Activated naive CD4-positive, alpha-beta T cell treated with anti-CD3 and anti-CD28 coated beads, Interleukin-2, amount 10 ng/mL, durations not matched to agents 7 days and 5 days (primary cell): ENCODE measurements at regions not wholly inside any gene's neighbourhood (a gene's known extent, or its start where the extent isn't known, plus 50 kb on each side); places are given as distances from the start of the nearest gene placed in this dataset.
"Not testable (repeated sequence)": the region's sequence is repeated elsewhere in the genome, so short reads cannot be mapped to it uniquely, and the experiment has no call there.

ENCODE experiments used
- CTCF ChIA-PET: fragments of 350-600 bp; sonication (Branson Sonifier 250); formaldehyde crosslinking; loops from one replicate; lab custom pipeline; 2021; ENCODE audit warnings: antibody characterized with exemption; lab: Charles Lee
- DNase-seq: peaks from one replicate; pipeline ENCODE4 v3.0.0-alpha.2; 2020
- H3K27ac Mint-ChIP-seq: one replicate; pipeline ENCODE4 v1.8.0; 2021; ENCODE audit warnings: mild to moderate bottlenecking, moderate library complexity, mixed read lengths
- H3K27me3 Mint-ChIP-seq: one replicate; pipeline ENCODE4 v1.8.0; 2021; ENCODE audit warnings: mild to moderate bottlenecking, mixed read lengths
- H3K36me3 Mint-ChIP-seq: one replicate; pipeline ENCODE4 v1.8.0; 2021; ENCODE audit warnings: mixed read lengths
- H3K4me1 Mint-ChIP-seq: one replicate; pipeline ENCODE4 v1.8.0; 2021; ENCODE audit warnings: mixed read lengths
- H3K4me3 Mint-ChIP-seq: one replicate; pipeline ENCODE4 v1.8.0; 2021; ENCODE audit warnings: mild to moderate bottlenecking, moderate library complexity, mixed read lengths
- H3K9me3 Mint-ChIP-seq: one replicate; pipeline ENCODE4 v1.8.0; 2021; ENCODE audit warnings: mixed read lengths

DNA sequence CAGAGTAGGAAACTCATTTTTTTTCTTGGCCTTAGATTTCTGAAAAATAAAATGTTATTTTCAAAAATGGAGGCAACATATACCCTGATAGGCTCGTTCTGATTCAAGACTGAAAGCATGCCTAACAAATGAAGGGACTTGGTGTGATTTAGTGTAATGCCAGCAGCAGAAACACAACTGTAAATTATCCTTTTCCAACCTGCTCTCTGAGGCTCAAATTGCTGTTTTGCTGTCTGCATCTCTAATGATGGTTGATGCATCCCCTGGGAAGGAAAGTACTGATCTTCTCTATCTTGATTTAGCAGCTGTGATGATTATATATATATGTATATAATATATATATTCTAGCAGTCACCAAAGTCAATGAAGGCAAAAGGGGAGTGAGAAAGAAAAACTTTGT is 537.2 kb upstream of the API5 start:
- Mint-ChIP-seq H3K27me3 (no peaks in the 10 kb centered on the region), H3K4me1 (no peaks in the 10 kb centered on the region), H3K4me3 (no peak overlapping the region), H3K36me3 (no peaks in the 10 kb centered on the region), H3K27ac (no peak overlapping the region), H3K9me3 (no peaks in the 10 kb centered on the region)
- CTCF ChIA-PET: no interaction called here
- DNase-seq: no peak

DNA sequence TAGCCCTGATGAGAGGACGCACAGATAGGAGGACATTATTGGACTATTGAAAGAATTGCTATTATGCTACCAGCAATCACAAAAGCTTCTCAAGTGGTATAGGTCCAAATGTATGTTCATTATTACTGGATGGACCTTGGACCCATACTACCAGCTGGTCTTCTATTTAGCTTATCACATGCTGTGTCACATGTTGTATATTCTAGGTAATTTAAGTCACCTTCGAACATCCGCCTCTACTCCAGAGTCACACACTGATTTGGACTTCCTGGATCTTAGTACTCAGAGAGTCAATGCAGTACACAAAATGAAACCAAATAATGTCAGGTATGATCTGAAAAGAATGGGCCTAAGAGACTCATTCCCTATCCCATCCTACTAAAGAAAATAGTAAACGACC is 534.0 kb upstream of the API5 start:
- Mint-ChIP-seq H3K4me1 (no peaks in the 10 kb centered on the region), H3K27me3 (no peaks in the 10 kb centered on the region), H3K27ac (no peak overlapping the region), H3K36me3 (no peaks in the 10 kb centered on the region), H3K9me3 (no peaks in the 10 kb centered on the region), H3K4me3 (no peak overlapping the region)
- CTCF ChIA-PET: no interaction called here
- DNase-seq: no peak

DNA sequence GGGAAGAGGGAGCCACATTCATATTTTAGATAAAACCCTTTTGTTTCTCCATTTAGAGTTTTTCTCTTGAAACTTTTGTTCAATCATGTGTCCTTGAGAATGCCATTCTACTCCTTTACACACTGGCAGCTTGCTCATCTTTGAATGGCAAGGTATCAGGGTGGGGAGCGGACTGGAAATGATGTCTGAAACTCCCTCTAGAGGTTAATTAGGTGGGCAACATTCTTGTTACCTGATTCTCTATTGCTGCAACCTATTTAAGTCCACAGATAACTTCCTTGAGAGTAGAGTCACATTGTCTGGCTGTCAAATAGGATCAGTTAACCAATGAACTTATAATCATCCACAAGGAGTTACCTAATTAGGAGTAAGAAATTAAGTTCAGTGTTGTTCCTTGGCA is 533.6 kb upstream of the API5 start:
- Mint-ChIP-seq H3K36me3 (no peaks in the 10 kb centered on the region), H3K4me3 (no peak overlapping the region), H3K9me3 (no peaks in the 10 kb centered on the region), H3K27me3 (no peaks in the 10 kb centered on the region), H3K27ac (no peak overlapping the region), H3K4me1 (no peaks in the 10 kb centered on the region)
- DNase-seq: no peak
- CTCF ChIA-PET: no interaction called here

DNA sequence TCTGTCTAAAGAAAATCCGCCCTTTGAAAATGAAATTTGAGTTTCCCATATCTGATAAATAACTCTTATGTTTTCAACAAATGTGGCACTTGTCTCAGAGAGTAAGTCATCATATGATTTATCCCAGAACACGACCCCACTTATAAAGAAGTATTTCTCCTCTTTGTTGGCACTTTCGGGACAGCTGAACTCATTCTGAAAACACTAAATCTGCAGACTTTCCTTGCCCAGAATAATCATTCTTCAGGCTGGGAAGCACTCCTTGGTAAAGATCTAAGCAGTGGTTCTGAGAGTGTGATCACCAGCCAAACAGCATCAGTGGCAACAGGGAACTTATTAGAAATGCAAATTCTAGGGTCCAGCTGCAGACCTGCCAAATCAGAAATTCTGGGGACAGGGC is 532.2 kb upstream of the API5 start:
- Mint-ChIP-seq H3K27me3 (no peaks in the 10 kb centered on the region), H3K4me3 (no peak overlapping the region), H3K9me3 (no peaks in the 10 kb centered on the region), H3K27ac (no peak overlapping the region), H3K4me1 (no peaks in the 10 kb centered on the region), H3K36me3 (no peaks in the 10 kb centered on the region)
- no peak for DNase-seq
- CTCF ChIA-PET: no interaction called here

DNA sequence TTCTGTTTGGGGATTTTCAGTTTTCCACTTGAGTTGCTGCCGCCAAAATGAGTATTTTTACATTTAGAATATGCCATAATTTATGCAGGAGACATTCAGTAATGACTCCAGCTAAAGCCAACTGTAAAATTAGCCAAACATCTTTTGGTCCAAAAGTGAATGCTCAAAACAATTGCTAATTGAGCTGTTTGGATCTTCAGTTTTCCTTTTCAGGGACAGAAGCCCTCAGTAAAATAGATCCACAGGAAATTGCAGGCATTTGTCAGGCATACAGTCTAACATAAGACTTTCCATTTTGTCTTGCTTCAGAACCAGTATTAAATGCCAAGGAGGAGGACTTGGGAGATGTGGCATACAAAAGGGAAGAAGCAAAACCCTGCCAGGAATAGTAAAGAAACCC is 524.8 kb upstream of the API5 start:
- Mint-ChIP-seq H3K36me3 (no peaks in the 10 kb centered on the region), H3K27me3 (no peaks in the 10 kb centered on the region), H3K9me3 (peaks cover 5% of the 10 kb centered on the region), H3K4me1 (no peaks in the 10 kb centered on the region), H3K4me3 (no peak overlapping the region), H3K27ac (no peak overlapping the region)
- DNase-seq: no peak
- CTCF ChIA-PET: no interaction called here

DNA sequence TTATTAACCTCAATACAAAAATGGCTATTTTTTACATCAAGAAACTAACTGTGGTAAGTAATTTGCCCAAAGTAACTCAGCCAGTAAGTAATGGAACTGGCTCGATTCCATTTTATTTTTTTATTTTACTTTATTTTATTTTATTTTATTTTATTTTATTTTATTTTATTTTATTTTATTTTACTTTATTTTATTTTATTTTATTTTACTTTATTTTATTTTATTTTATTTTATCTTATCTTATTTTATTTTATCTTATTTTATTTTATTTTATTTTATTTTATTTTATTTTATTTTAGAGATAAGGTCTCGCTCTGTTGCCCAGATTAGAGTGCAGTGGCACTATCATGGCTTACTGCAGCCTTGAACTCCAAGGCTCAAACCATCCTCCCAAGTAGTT is 516.3 kb upstream of the API5 start:
- H3K4me3 Mint-ChIP-seq, CTCF ChIA-PET, H3K27ac Mint-ChIP-seq, H3K9me3 Mint-ChIP-seq, H3K4me1 Mint-ChIP-seq, H3K27me3 Mint-ChIP-seq, DNase-seq, H3K36me3 Mint-ChIP-seq: not testable (repeated sequence)

DNA sequence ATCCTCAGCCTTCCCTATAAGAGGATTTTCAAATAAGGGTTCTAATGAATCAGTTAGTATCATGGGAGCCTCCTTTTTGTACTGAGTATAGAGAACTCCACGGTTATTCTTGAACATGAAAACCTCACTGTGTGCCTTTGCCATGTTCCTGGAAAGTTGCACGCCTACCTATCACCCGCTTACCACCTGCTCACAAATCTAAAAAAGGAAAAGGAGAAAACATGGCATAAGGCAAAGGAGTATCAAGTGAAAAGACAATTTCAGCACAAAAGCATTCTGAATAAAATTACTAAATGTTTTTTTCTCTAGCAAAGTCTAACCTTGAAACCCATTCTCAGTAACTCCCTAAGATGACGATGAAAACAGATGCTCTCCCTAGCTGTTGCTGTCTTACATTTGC is 511.8 kb upstream of the API5 start:
- Mint-ChIP-seq H3K9me3 (no peaks in the 10 kb centered on the region), H3K4me3 (no peak overlapping the region), H3K27me3 (no peaks in the 10 kb centered on the region), H3K36me3 (no peaks in the 10 kb centered on the region), H3K4me1 (no peaks in the 10 kb centered on the region), H3K27ac (no peak overlapping the region)
- DNase-seq: no peak
- CTCF ChIA-PET: no interaction called here

DNA sequence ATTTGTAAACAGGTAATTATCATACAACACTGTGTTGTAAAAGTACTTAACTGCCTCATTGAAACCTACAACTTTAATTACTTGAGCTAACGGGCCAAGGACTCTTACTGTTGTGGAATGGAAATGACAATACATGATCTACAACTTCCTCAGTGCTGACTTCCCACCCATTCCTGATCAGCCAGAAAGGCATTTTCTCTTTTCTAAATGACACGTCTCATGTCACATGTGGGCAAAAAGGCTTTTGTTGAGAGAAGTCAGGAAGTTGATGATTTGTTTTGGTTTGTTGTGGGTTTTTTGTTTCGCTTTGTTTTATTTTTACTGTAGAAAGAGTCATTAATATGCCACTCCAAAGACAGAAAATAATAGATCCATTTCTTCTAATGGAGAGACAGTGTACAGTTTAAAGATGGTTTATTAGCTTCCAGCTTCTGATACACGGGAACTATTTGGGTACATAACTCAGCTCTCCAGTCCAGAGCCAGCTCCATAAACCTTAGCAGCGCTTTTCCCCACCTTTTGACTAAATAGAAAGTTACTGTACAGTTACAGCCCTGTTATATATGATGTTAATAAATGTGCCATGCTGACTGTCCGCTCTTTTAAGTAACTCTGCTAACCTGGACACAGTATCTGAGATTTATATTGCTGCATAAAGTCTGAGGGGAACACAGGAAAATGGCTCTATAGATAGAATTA is 509.4 kb upstream of the API5 start:
- H3K4me1 Mint-ChIP-seq: no peaks in the 10 kb centered on the region
- no peaks in the 10 kb centered on the region for H3K27me3 Mint-ChIP-seq
- H3K27ac Mint-ChIP-seq: no peak overlapping the region
- no peaks in the 10 kb centered on the region for H3K36me3 Mint-ChIP-seq
- no peak for DNase-seq
- H3K4me3 Mint-ChIP-seq: no peak overlapping the region
- CTCF ChIA-PET: no interaction called here
- H3K9me3 Mint-ChIP-seq: peaks cover 1% of the 10 kb centered on the region

DNA sequence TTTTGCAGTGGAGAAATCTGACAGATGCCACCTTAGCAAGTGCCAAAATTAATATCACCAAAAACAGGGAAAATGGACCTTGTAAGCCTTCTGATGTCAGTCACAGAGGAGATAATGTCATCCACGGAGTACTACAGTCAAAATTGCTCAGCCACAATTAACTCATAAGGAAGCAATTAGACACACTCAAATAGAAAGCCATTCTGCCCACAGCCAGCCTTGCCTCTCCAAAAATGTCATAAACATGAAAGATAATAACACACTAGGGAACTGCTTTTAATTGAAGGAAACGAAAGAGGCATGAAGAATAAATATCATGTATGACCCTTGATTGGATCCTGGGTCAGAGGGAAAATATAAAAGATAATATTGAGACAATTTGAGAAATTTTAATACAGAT is 505.6 kb upstream of the API5 start:
- H3K4me1 Mint-ChIP-seq: no peaks in the 10 kb centered on the region
- no peak overlapping the region for H3K27ac Mint-ChIP-seq
- H3K4me3 Mint-ChIP-seq: no peak overlapping the region
- H3K9me3 Mint-ChIP-seq: peaks cover 1% of the 10 kb centered on the region
- no peaks in the 10 kb centered on the region for H3K36me3 Mint-ChIP-seq
- CTCF ChIA-PET: no interaction called here
- no peak for DNase-seq
- H3K27me3 Mint-ChIP-seq: no peaks in the 10 kb centered on the region

DNA sequence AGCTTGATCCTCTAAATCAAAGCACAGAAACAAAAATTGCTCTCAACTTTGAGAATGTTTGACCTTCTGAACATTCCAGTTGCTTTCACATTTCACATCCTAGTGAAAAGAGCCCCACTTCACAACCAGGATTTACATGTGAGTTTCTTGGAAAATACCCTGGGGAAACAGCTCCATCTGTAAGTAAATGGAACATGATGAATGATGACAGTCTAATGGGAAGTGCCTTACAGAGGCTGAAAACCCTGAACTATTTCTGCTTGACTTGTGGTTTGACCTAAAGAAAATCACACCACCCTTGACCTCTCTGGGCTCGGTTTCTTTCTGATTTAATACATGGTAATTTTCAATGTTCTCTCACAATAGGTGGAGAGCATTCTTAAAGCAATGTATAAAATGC is 499.4 kb upstream of the API5 start:
- Mint-ChIP-seq H3K4me3 (no peak overlapping the region), H3K4me1 (no peaks in the 10 kb centered on the region), H3K36me3 (no peaks in the 10 kb centered on the region), H3K27ac (no peak overlapping the region), H3K9me3 (no peaks in the 10 kb centered on the region), H3K27me3 (no peaks in the 10 kb centered on the region)
- CTCF ChIA-PET: no interaction called here
- no peak for DNase-seq

DNA sequence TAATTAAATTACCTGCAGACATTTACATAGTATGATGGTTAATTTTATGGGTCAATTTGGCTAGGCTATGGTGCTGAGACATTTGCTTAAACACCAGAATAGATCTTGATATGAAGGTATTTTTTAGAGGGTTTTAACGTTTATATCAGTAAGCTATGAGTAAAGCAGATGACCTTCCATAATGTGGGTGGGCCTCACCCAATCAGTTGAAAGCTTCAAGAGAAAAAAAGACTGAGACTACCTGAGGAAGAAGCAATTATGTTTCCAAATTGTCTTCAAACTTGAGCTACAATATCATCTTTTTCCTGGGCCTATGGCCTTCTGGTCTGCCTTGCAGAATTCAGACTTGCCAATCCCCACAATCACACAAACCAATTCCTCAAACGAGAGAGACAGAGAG is 498.8 kb upstream of the API5 start:
- no peaks in the 10 kb centered on the region for H3K36me3 Mint-ChIP-seq

DNA sequence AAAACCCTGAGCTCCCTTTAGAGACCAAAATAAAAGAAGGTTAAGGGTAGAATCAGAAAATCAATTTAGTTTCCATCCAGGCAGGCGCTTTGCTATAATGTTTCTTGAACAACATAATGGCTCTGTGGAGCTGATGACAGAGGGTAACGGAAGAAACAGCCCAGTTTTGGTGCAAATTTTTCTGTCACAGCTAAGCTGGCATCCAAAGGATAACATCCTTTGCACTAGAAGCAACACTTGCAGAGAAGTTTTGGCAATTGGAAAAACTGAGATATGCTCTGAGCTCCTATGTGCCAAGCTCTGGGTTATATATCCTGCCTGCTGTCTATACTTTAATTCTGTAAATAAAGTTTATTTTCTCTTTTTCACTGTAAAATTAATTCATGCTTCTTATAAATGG is 495.3 kb upstream of the API5 start:
- Mint-ChIP-seq H3K27me3 (no peaks in the 10 kb centered on the region), H3K36me3 (no peaks in the 10 kb centered on the region), H3K4me3 (no peak overlapping the region), H3K4me1 (no peaks in the 10 kb centered on the region), H3K9me3 (no peaks in the 10 kb centered on the region), H3K27ac (no peak overlapping the region)
- DNase-seq: no peak
- CTCF ChIA-PET: no interaction called here

More for the DNA sequence above, 498.8 kb upstream of the API5 start:
- CTCF ChIA-PET: no interaction called here
- Mint-ChIP-seq H3K4me1 (no peaks in the 10 kb centered on the region), H3K9me3 (no peaks in the 10 kb centered on the region), H3K27ac (no peak overlapping the region), H3K27me3 (no peaks in the 10 kb centered on the region), H3K4me3 (no peak overlapping the region)
- no peak for DNase-seq

DNA sequence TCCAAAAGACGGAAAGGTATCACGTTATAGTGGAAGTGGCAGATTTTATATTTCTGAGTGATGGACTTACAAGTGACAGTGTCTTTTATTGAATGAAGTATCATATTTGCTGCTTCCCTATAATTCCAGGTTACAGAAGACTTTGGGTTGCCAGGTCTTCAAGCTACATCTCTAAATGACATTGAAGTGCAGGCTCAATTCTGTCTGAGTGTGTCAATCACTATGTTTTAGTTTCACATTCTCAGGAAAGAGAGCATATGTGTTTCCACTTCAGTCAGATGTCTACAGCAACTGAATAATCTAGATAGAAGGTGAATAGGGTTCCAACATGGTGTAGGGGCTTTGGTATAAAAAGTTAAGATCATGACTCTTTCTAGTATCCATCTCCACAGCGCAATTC is 492.7 kb upstream of the API5 start:
- no peak overlapping the region for H3K27ac Mint-ChIP-seq
- no peaks in the 10 kb centered on the region for H3K27me3 Mint-ChIP-seq
- H3K4me1 Mint-ChIP-seq: no peaks in the 10 kb centered on the region
- H3K9me3 Mint-ChIP-seq: peaks cover 2% of the 10 kb centered on the region
- CTCF ChIA-PET: no interaction called here
- H3K4me3 Mint-ChIP-seq: no peak overlapping the region
- DNase-seq: no peak
- no peaks in the 10 kb centered on the region for H3K36me3 Mint-ChIP-seq

DNA sequence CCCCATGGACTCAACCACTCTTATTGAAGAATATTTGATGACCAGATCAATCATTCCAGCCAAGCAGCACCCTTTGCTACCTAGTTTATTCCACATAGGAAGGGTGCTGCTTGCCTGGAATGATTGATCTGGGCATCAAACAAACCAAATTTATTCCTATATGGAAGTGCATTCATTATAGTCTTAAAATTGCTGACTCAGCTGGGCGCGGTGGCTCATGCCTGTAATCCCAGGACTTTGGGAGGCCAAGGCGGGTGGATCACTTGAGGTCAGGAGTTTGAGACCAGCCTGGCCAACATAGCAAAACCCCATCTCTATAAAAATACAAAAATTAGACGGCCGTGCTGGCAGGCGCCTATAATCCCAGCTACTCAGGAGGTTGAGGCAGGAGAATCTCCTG is 489.6 kb upstream of the API5 start:
- H3K27me3 Mint-ChIP-seq, H3K9me3 Mint-ChIP-seq, H3K4me3 Mint-ChIP-seq, H3K4me1 Mint-ChIP-seq, H3K36me3 Mint-ChIP-seq, CTCF ChIA-PET, H3K27ac Mint-ChIP-seq, DNase-seq: not testable (repeated sequence)

DNA sequence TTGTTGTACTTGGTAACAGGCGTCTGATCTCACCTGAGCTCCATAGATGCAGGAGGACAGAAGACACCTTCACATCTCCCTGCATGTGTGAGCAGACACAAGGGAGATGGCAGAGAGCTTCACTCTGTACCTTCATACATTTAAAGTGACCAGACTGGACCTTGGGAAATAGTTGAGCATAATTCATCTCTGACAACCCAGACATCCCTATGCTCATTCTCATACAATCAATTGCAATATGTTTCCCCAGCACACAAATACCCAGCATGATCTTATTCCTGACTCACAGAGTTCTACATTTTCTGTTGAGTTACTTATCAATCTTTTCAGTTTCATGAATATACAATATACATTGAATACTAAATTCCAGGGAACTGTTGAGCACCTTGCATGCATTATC is 488.2 kb upstream of the API5 start:
- Mint-ChIP-seq H3K36me3 (no peaks in the 10 kb centered on the region), H3K4me1 (no peaks in the 10 kb centered on the region), H3K27ac (no peak overlapping the region), H3K27me3 (no peaks in the 10 kb centered on the region), H3K9me3 (peaks cover 4% of the 10 kb centered on the region), H3K4me3 (no peak overlapping the region)
- DNase-seq: no peak
- CTCF ChIA-PET: no interaction called here

DNA sequence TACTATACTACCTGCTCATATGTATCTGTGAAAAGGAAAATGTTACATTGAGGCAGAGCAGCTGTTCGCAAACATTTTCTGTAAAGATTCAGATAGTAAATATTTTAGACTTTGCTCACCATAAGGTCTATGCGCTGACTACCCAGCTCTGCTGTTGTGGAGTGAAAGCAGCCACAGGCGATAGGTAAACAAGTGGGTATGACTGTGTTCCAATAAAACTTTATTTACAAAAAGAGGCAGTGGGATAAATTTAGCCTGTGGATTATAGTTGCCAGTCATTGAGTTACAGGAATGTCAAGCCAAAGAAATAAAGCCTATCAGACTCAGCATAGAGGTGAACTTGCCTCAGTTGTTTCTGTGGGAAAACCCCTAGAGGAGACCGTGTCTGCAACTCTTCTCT is 487.7 kb upstream of the API5 start:
- H3K9me3 Mint-ChIP-seq: peaks cover 4% of the 10 kb centered on the region
- H3K4me3 Mint-ChIP-seq: no peak overlapping the region
- CTCF ChIA-PET: no interaction called here
- no peak for DNase-seq
- H3K36me3 Mint-ChIP-seq: no peaks in the 10 kb centered on the region
- H3K27me3 Mint-ChIP-seq: no peaks in the 10 kb centered on the region
- no peaks in the 10 kb centered on the region for H3K4me1 Mint-ChIP-seq
- H3K27ac Mint-ChIP-seq: no peak overlapping the region
